Breast epithelium (tissue), 4 donors: ENCODE measurements at regions not wholly inside any gene's neighbourhood (a gene's known extent, or its start where the extent isn't known, plus 50 kb on each side); places are given as distances from the start of the nearest gene placed in this dataset.

ENCODE experiments used
- DNase-seq, 2 donors: peaks; one replicate each; pipeline ENCODE4 v3.0.0-alpha.2; 2019; ENCODE audit warnings: low spot score in 2 of 2
- H3K27ac ChIP-seq, 2 donors: fragments of 200-600 bp; sonication (generic) in 1 of 2; one replicate each; pipeline ENCODE4 v1.5.1; 2016 to 2019; ENCODE audit warnings: mild to moderate bottlenecking in 1 of 2
- H3K27me3 ChIP-seq, 2 donors: fragments of 200-600 bp; sonication (generic) in 1 of 2; one replicate each; pipeline versions ENCODE4 v1.5.1 to v1.6.0; 2017 to 2019; ENCODE audit warnings: control low read depth in 1 of 2, mild to moderate bottlenecking in 1 of 2
- H3K36me3 ChIP-seq: fragments of 200-600 bp; one replicate; pipeline ENCODE4 v1.5.1; 2019
- H3K4me1 ChIP-seq, 2 donors: fragments of 200-600 bp; sonication (generic); one replicate each; pipeline ENCODE4 v1.5.1; 2016 to 2019; ENCODE audit warnings: control low read depth in 1 of 2
- H3K4me3 ChIP-seq, 3 donors: fragments of 200-600 bp; sonication (generic); 1 replicate in 2 of 3; 2 replicates in 1 of 3; pipeline ENCODE4 v1.5.1; 2016 to 2019; ENCODE audit warnings: mild to moderate bottlenecking in 3 of 3, moderate library complexity in 2 of 3
- H3K9me3 ChIP-seq, 2 donors: fragments of 200-600 bp; sonication (generic) in 1 of 2; one replicate each; pipeline ENCODE4 v1.5.1; 2016 to 2019; ENCODE audit warnings: control low read depth in 1 of 2
- CTCF ChIP-seq, 3 donors: fragments of 450-650 bp; IDR thresholded peaks; one replicate each; pipeline ENCODE4 v1.5.1; 2016 to 2017; ENCODE audit warnings: antibody characterized with exemption in 3 of 3, mild to moderate bottlenecking in 3 of 3, moderate library complexity in 3 of 3
- POLR2A ChIP-seq: fragments of 450-650 bp; IDR thresholded peaks from one replicate; pipeline ENCODE4 v1.6.1; 2016; ENCODE audit warnings: antibody characterized with exemption, mild to moderate bottlenecking, moderate library complexity
- POLR2AphosphoS5 ChIP-seq, 3 donors: sonication (generic); formaldehyde crosslinking; IDR thresholded peaks; one replicate each; pipeline ENCODE4 v1.6.1; 2017; ENCODE audit warnings: antibody characterized with exemption in 3 of 3
- intact Hi-C: fragments of 100-400 bp; cut with DNase I; formaldehyde crosslinking; loops from one replicate; pipeline ENCODE4 v1.15.1; 2023; ENCODE audit warnings: low total_unique reads

DNA sequence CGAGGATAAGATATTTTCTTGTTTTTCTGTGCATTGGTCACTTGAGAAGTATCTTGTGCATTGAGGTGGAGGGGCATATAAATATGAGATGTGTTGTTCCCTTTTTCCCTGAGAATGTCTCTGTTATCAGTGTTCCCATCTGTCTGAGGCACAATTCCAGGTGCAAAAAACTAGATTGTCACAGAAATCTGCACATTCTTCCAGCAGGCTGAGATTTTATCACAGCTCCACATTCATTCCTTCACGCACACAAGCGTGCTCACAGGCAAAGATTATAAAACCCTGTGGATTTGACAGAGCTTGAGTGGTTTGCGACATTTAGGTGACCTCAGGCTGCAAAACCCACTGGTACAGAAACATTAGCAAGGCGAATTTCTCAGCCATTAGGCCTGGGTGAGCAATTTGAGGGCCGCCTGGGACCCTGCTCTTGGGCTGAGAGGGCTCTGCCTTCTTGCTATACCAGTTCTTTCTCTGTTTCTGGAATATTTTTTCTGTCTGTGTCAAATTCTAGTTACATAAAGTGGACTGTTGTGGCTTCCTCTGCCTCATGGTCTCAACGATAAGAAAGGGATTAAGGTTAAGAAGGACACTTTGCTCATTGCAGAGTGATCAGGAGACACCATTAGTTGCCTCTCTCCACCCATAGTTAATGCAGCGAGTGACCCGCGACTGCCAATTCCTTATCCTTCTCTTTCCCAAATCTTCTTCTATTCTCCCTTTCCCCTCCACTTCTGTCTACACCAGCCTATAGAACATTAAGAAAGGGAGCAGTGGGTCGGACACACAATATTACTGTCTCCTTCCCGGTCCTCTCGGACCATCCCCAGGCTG is 86.7 kb upstream of the C1QTNF7 start:
- Histone ChIP-seq H3K27me3 (no peaks in the 10 kb centered on the region), H3K4me3 (peak overlapping the region in 1 of 3 donors; percentile 26), H3K4me1 (no peaks in the 10 kb centered on the region), H3K27ac (no peak overlapping the region), H3K36me3 (no peaks in the 10 kb centered on the region), H3K9me3 (no peaks in the 10 kb centered on the region)
- no peak for DNase-seq
- TF ChIP-seq POLR2A (no peak), CTCF (IDR thresholded peaks at IDR 0.05) (no peak), POLR2AphosphoS5 (IDR thresholded peaks at IDR 0.05) (no peak)
- intact Hi-C loops = no loop called here

DNA sequence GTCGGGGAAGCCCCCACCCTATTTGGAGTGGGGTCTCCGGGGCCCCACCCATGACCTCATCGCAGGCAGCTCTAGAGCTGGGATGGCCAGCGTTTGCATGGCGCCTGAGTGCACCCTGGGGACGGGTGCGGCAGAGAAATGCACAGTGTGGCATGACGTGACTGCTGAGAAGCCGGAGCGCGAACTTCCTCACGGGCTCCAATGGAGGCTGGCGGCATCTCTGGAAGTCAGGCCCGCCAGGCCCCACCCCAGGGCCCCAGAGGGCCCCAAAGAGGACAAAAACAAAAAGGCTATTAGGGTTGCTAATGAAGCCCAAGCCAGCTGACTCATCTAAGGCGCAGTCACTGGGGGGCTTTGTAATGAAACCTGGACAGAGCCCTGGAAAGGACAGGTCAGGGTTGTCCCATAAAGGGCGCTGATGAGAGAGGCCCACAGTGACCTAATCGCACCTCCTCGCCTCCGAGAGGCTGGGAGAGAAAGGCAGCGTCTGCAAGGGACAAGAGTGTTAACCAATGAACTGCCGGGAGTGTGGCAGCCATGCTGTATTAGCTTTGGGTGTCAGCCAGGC is 86.0 kb upstream of the C1QTNF7 start:
- H3K4me3 ChIP-seq = peak overlapping the region in 1 of 3 donors; percentile 8
- TF ChIP-seq POLR2AphosphoS5 (IDR thresholded peaks at IDR 0.05) = no peak
- no peak for TF ChIP-seq POLR2A
- TF ChIP-seq CTCF (IDR thresholded peaks at IDR 0.05) = no peak
- H3K27me3 ChIP-seq = no peaks in the 10 kb centered on the region
- intact Hi-C loops = no loop called here
- DNase-seq = no peak
- no peaks in the 10 kb centered on the region for H3K9me3 ChIP-seq
- no peaks in the 10 kb centered on the region for H3K36me3 ChIP-seq
- H3K4me1 ChIP-seq = no peaks in the 10 kb centered on the region
- H3K27ac ChIP-seq = no peak overlapping the region

GRCh38 chr4:15343000-15343399 is 84.8 kb upstream of the C1QTNF7 start:
- DNase-seq = no peak
- no peaks in the 10 kb centered on the region for H3K27me3 ChIP-seq
- no peak for TF ChIP-seq POLR2AphosphoS5 (IDR thresholded peaks at IDR 0.05)
- no peak for TF ChIP-seq POLR2A
- no peak for TF ChIP-seq CTCF (IDR thresholded peaks at IDR 0.05)
- no peak overlapping the region for H3K27ac ChIP-seq
- intact Hi-C loops = no loop called here
- H3K9me3 ChIP-seq = no peaks in the 10 kb centered on the region
- H3K36me3 ChIP-seq = no peaks in the 10 kb centered on the region
- H3K4me1 ChIP-seq = no peaks in the 10 kb centered on the region
- H3K4me3 ChIP-seq = no peak overlapping the region

DNA sequence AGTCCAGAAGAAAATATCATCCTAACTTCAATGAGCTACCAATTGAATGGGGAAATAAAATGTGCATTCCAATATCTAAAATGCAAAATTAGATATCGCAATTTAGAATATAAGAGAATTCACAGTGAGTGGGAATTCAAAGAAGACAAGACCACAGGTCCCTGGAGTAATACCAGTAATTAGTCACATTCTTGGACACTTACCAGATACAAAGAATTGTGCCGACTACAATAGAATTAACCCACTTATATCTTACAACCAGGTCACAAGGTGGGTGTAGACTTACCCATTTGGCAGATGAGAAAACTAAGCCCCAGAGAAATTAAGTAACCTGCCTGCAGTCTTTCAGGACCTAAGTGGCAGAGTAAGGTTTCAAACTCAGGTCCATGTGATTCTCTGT is 84.3 kb upstream of the C1QTNF7 start:
- H3K36me3 ChIP-seq = no peaks in the 10 kb centered on the region

GRCh38 chr4:15344041-15344440 is 83.8 kb upstream of the C1QTNF7 start:
- no peaks in the 10 kb centered on the region for H3K9me3 ChIP-seq
- intact Hi-C loops = no loop called here
- H3K4me1 ChIP-seq = no peaks in the 10 kb centered on the region
- DNase-seq = no peak
- H3K27me3 ChIP-seq = no peaks in the 10 kb centered on the region
- TF ChIP-seq CTCF (IDR thresholded peaks at IDR 0.05) = no peak
- no peak for TF ChIP-seq POLR2A
- TF ChIP-seq POLR2AphosphoS5 (IDR thresholded peaks at IDR 0.05) = no peak
- no peak overlapping the region for H3K27ac ChIP-seq
- H3K4me3 ChIP-seq = no peak overlapping the region
- H3K36me3 ChIP-seq = no peaks in the 10 kb centered on the region

More for the DNA sequence above, 84.3 kb upstream of the C1QTNF7 start:
- no peak overlapping the region for H3K27ac ChIP-seq
- H3K4me3 ChIP-seq = no peak overlapping the region
- no peak for DNase-seq
- no peaks in the 10 kb centered on the region for H3K27me3 ChIP-seq
- intact Hi-C loops = no loop called here
- no peaks in the 10 kb centered on the region for H3K9me3 ChIP-seq
- H3K4me1 ChIP-seq = no peaks in the 10 kb centered on the region
- no peak for TF ChIP-seq POLR2A
- no peak for TF ChIP-seq POLR2AphosphoS5 (IDR thresholded peaks at IDR 0.05)
